ENCODE measurements at regions not wholly inside any gene's neighbourhood (a gene's known extent, or its start where the extent isn't known, plus 50 kb on each side); places are given as distances from the start of the nearest gene placed in this dataset.

GRCh38 chr2:128495996-128496547, 177.4 kb upstream of the HS6ST1 start:
- DNase-seq: no peak

DNA sequence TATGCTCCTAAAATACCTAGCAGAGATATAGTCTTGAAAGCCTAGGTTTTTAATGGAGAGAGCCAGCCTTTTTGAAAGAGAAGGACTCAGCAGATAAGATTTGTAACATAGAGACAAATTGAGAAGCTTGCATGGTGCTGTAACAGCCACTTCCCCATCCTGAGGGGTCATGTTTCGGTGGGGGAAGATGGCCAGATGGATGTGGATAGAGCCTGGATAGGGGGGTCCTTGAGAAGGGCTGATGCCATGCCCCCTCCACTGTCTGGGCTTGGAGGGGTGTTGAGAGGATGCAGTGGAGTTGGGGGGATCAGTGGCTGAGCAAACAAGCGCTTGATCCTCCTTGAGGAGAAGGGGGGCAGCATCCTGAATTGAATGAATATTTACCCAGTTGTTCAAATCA, 178.0 kb upstream of the HS6ST1 start:
- DNase-seq: no peak

- DNase-seq: no peak
These were observed 178.8 kb upstream of the HS6ST1 start for GRCh38 chr2:128497461-128497860.

DNA sequence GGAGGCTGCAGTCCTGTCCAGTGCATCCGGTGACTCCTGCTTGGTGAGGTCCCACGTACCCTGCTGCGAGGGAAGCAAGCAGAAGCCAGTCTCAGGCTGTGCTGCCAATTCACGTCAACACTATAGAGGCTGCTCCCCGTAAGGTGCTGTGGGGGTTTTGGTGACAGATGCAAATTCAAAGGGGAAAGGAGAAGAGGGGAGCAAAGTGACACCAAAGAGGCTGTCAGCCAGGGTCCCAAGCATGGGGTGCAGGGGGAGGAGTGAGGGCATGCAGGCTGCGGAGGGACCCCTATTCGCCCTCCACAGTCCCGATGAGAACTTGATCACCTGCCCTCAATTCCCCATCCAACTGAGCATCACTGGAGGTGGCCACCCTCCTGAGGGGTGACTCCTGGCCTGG, 179.4 kb upstream of the HS6ST1 start:
- DNase-seq: no peak

DNA sequence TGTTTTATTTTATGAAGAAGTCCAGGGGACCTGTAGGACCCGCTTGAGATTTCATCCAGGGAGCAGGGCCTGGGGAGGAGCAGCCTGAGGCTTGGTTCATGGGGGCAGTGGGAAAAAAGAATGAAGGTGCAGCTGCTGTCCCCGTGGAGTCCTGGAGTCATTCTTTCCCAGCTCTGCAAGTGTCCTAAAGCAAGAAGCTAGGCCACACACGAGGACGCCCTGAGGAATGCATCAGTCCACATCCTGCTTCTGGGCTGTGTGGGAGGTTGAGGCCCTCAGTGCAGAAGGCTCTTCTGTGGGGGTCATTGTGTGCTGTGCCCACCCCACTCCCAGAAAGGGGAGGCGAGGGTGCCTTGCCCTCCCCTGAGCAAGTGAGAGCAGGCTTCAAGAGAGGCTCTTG, 179.9 kb upstream of the HS6ST1 start:
- DNase-seq: peak; percentile 31

- DNase-seq: no peak
These were observed 180.9 kb upstream of the HS6ST1 start for GRCh38 chr2:128499367-128500137.

GRCh38 chr2:128500138-128500800, 181.6 kb upstream of the HS6ST1 start:
- DNase-seq: peak; percentile 78

DNA sequence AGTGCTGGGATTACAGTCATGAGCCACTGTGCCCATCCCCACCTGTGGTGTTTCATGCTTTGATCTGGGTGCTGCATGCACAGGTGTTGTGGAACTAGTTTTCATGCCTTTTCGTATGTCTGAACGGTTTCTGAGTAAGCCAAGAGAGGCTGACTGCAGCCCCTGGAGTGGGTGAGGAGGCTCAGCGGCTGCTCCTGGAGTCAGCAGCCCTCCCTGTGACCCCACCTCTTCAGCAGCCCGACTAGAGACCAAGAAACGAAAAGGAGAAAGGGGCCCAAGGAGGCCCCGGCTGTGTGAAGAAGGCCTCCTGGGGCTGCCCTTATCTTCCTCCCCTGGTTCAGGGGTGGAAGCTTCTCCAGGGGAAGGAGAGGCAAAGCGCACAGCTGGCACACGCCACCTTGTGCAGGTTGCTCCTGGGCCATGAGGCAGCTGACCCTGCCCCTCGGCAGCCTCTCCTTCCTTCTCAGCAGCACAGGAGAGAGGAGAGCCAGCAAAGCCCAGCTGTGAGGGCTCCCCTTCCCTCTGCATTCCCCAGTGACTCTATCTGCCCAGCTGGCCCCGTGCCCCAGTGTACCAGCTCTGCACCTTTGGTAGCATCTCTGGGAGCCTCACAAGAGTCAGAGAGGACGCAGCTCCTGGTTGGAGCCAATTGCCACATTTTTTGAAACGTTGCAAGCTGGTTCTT, 182.5 kb upstream of the HS6ST1 start:
- DNase-seq: no peak

GRCh38 chr2:128501700-128502099, 183.0 kb upstream of the HS6ST1 start:
- DNase-seq: no peak

DNA sequence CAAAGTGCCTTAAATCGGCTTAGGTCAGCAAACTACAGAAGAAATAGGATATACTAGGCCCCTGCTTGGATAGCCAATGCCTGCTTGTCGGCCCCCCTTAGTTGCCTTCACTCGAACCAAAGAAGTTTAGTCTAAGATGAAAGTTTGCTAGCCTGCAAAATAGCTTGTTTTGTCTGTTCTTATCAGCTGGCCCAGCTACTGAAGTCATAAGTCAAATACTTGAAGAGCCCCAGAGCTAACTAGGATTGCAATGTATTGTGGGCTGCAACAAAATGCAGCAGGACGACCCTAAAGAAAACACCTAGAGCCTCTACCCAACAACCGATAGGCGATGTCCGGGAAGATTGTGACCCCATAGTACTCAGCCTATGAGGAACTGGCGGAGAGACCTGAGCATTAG, 183.5 kb upstream of the HS6ST1 start:
- DNase-seq: no peak

GRCh38 chr2:128502638-128503246, 184.1 kb upstream of the HS6ST1 start:
- DNase-seq: no peak

DNA sequence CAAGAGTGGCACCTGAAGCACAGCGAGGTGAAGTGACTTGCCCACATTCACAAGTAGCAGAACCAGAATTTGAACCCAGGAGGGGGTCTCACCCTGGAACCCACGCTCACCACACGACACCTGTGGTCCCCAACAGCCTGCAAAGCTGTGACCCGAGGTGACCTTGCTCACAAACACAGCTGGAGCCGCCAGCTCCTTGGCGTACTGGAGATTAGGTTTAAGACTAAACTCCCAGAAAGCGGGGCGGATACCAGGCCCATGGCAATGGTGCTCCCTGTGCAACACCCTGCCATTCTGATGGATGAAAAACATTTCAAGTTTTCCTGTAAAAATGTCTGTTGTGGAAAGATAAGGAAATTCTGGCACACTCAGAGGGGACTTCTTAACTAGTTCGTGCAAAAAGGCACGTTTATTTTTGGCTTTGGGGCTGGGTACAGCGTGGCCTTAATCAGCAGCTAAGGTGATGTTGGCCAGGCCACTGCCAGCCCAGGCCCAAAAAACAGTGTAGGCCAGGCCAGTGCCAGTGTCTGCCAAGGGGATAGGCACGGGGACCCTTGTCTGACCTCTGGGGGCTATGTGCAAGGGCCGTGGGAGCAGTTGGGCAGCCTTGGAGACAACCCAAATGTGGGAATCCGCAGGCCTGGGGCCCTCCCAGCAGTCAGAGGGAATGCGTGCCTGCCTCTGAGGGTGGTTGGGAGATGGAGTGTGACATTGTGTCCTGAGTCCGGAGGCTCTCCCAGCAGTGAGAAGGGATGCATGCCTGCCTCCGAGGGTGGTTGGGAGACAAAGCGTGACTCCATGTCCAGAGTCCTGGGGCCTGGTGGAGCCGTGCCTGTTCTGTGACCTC, 185.0 kb upstream of the HS6ST1 start:
- DNase-seq: no peak

DNA sequence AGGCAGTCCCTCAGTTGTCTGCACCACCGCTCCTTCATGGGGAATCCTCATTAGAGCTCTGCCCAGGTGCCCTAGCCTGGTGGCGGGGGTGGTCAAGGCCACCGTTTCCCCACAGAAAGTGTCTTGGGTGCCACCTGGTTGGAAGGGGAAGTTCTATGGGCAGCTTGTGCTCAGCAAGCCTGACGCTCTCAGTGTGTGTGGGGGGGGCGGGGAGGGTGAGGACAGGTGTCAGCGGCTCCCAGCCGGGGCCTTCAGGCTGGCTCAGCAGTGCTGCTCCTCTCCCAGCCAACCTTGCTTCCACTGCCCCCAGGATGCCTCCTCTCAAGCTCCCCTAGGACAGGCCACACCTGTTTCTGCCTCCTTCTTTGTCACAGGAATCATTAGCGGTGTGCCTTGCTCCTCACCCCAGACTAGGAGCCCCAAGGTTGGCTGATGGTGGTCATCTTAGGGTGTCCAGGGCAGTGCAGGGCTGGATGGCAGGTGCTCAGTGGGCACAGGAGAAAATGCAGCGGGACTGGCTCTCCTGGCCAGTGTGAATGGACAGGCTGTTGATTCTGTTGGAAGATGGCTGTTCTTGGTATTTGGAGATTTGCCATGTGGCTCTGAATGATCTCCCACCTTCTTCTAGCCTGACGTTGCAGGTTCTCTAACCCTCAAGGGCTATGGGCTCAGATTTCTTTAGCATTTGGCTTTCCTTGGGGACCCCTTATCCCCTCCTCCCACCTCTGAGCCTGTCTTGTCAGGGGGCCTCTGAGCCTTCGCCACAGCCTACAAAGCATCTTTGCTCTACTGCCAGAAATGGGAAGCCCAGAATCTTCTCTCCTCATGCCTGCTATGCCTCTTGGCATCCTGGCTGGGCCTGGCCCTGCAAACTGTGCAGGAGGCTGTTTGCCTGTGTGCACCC, 185.8 kb upstream of the HS6ST1 start:
- no peak for DNase-seq

DNA sequence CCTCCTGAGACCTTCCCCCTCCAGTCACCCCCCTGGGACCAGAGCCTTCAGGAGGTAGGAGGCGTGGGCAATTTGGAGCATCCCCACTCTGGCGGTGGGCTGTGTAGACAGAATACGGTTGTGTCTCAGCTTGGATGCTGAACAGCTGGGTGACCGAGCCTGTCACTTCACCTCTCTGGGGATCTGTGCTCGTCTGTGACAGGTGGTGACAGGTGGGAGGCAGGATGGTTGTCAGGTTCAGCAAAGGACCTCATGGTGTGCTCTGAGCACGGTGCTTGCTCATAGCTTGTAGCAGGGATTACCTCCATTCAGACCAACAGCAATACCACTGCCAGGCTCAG, 186.5 kb upstream of the HS6ST1 start:
- DNase-seq: no peak

GRCh38 chr2:128505575-128506526, 187.2 kb upstream of the HS6ST1 start:
- no peak for DNase-seq

GRCh38 chr2:128506534-128506933, 187.9 kb upstream of the HS6ST1 start:
- no peak for DNase-seq

DNA sequence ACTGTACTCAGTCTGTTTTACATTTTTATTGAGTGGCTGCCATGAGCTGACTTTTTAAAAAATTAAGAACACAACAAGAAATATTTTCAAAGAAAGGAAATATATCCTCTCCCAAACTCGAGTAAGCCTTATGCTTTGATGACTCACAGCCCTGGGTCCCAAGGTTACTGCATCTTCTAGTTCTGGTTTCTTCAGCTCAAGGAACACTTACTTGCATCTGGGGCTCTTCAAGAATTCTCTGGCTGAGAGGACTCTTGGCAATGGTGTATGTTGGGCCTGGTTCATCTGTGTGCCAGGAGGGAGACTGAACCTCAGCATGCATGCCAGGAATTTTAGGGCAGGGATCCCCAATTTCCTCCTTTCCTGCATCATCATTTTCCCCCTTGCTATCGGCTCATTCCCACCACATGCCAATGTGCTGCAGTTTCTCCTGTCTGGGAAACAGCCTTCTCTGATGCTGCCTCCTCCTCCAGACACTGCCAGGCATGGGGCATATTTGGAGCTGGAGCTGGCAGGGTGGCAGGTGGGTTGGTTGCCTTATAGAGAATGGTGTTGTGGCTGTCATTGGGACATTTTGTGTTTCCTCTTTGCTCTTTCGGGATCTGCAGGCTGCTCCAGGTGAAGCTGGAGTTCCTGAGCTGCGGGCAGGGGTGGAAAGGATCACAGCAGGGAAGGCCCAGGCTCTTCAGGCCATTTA, 192.2 kb upstream of the HS6ST1 start:
- peak; percentile 49 for DNase-seq

DNA sequence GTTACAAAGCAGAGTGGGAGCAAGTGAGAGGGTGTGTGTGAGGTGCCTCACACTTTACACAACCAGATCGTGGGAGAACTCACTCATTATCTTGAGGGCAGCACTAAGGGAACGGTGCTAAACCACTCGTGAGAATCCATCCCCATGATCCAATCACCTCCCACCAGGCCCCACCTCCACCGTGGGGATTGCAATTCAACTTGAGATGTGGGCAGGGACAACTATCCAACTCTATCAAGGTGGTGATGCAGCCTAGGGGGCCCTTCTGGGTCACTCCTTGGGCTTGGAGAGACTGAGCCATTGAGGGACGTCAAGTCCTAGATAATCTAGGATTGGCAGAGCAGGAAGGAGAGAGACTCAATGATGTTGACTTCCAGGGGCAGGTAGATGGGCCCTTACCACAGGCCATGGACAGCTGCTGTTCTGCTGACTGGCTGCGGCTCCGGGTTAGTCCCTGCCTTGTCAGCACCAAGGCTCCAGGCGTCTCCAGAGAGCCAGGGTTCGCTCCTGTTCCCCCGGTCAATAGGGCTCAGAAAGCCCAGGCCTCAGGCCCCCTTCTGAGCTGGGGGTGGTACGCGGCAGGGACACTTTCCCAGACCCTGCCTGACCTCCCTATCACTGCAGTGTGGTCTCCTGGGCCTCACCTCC, 193.2 kb upstream of the HS6ST1 start:
- DNase-seq: no peak
